Right lobe of liver (tissue), 6 donors: ENCODE measurements at regions not wholly inside any gene's neighbourhood (a gene's known extent, or its start where the extent isn't known, plus 50 kb on each side); places are given as distances from the start of the nearest gene placed in this dataset.
"Not testable (repeated sequence)": the region's sequence is repeated elsewhere in the genome, so short reads cannot be mapped to it uniquely, and the experiment has no call there.

ENCODE experiments used
- ATAC-seq, 4 donors: fragments of 200-7000 bp; cut with Tn5 transposase; one replicate each; pipeline ENCODE4 v1.9.1; 2020; ENCODE audit warnings: mild to moderate bottlenecking in 4 of 4, moderate library complexity in 4 of 4
- DNase-seq, 3 donors: peaks; one replicate each; pipeline ENCODE4 v3.0.0-alpha.2; 2020
- H3K27ac ChIP-seq, 3 donors: fragments of 200-600 bp; one replicate each; pipeline ENCODE4 v1.8.0; 2022
- H3K27me3 ChIP-seq, 2 donors: fragments of 200-600 bp; one replicate each; pipeline ENCODE4 v1.8.0; 2022
- H3K36me3 ChIP-seq, 4 donors: fragments of 200-600 bp; sonication (generic) in 1 of 4; one replicate each; pipeline versions ENCODE4 v1.5.1 to v1.8.0; 2017 to 2022; ENCODE audit warnings: control low read depth in 1 of 4
- H3K4me1 ChIP-seq, 4 donors: fragments of 200-600 bp; sonication (generic) in 1 of 4; one replicate each; pipeline versions ENCODE4 v1.5.1 to v1.8.0; 2017 to 2022; ENCODE audit warnings: control low read depth in 1 of 4
- H3K4me3 ChIP-seq, 3 donors: fragments of 200-600 bp; one replicate each; pipeline ENCODE4 v1.8.0; 2022
- H3K9me3 ChIP-seq, 4 donors: fragments of 200-600 bp; sonication (generic) in 1 of 4; one replicate each; pipeline versions ENCODE4 v1.5.1 to v1.8.0; 2017 to 2022; ENCODE audit warnings: control low read depth in 1 of 4
- CTCF ChIP-seq, 4 donors: fragments of 200-600 bp in 3 of 4; fragments of 450-650 bp in 1 of 4; IDR thresholded peaks; one replicate each; pipeline versions ENCODE4 v1.5.1 to v1.8.0; 2016 to 2022; ENCODE audit warnings: antibody characterized with exemption in 4 of 4, mild to moderate bottlenecking in 2 of 4
- POLR2A ChIP-seq: fragments of 450-650 bp; IDR thresholded peaks from one replicate; pipeline ENCODE4 v1.6.1; 2017; ENCODE audit warnings: antibody characterized with exemption, mild to moderate bottlenecking
- whole genome bisulfite sequencing: methylation state at CpG from one replicate; pipeline ENCODE4 v1.1.6; 2018; ENCODE audit warnings: low coverage, low lambda C conversion rate; ENCODE audit not compliant: insufficient coverage; ENCODE audit errors: missing lambda C conversion rate; 5-methylcytosine and 5-hydroxymethylcytosine counted together
- intact Hi-C, 2 donors: fragments of 100-400 bp; cut with DNase I; formaldehyde crosslinking; loops; one replicate each; pipeline versions ENCODE4 v1.11.2 to v1.14.1; 2022
- donor health status: DM: no; HTN: yes; CAD: no.
- donor health status: DM: no; HTN: no; CAD: no.
- donor health status: DM: no; HTN: no; CAD: no.
- donor health status: DM: no; HTN: yes; CAD: no.
- donor health status: DM: no; HTN: yes; CAD: no.

GRCh38 chr1:73026114-73026513 lies 743.8 kb upstream of the NEGR1 start:
- DNase-seq (no peak), ATAC-seq (no peak)
- TF ChIP-seq POLR2A = no peak
- intact Hi-C loops = no loop called here
- Histone ChIP-seq H3K9me3 (no peaks in the 10 kb centered on the region), H3K27ac (no peak overlapping the region), H3K36me3 (no peaks in the 10 kb centered on the region), H3K27me3 (no peaks in the 10 kb centered on the region), H3K4me1 (no peaks in the 10 kb centered on the region), H3K4me3 (no peak overlapping the region)
- 52% methylated on average over 4 of the region's 4 CpGs for WGBS

- H3K9me3 ChIP-seq = no peaks in the 10 kb centered on the region
Measured at GRCh38 chr1:73009938-73010337, 727.6 kb upstream of the NEGR1 start.

GRCh38 chr1:73009311-73009710 lies 727.0 kb upstream of the NEGR1 start:
- ATAC-seq (no peak), DNase-seq (no peak)
- 41% methylated on average over 1 of the region's 1 CpG for whole genome bisulfite sequencing
- Histone ChIP-seq H3K36me3 (no peaks in the 10 kb centered on the region), H3K4me3 (no peak overlapping the region), H3K9me3 (no peaks in the 10 kb centered on the region), H3K27ac (no peak overlapping the region), H3K4me1 (no peaks in the 10 kb centered on the region), H3K27me3 (no peaks in the 10 kb centered on the region)
- intact Hi-C loops = no loop called here
- TF ChIP-seq POLR2A (no peak), CTCF (IDR thresholded peaks at IDR 0.05) (no peak)

More at GRCh38 chr1:73009938-73010337, 727.6 kb upstream of the NEGR1 start:
- TF ChIP-seq POLR2A = no peak
- TF ChIP-seq CTCF (IDR thresholded peaks at IDR 0.05) = no peak
- H3K4me3 ChIP-seq = no peak overlapping the region
- DNase-seq (no peak), ATAC-seq (no peak)
- H3K36me3 ChIP-seq = no peaks in the 10 kb centered on the region
- H3K4me1 ChIP-seq = no peaks in the 10 kb centered on the region
- 27% methylated on average over 1 of the region's 1 CpG for WGBS
- H3K27me3 ChIP-seq = no peaks in the 10 kb centered on the region
- H3K27ac ChIP-seq = no peak overlapping the region
- intact Hi-C loops = no loop called here

- intact Hi-C loops = no loop called here
Measured at GRCh38 chr1:72997624-72998023, 715.3 kb upstream of the NEGR1 start.

DNA sequence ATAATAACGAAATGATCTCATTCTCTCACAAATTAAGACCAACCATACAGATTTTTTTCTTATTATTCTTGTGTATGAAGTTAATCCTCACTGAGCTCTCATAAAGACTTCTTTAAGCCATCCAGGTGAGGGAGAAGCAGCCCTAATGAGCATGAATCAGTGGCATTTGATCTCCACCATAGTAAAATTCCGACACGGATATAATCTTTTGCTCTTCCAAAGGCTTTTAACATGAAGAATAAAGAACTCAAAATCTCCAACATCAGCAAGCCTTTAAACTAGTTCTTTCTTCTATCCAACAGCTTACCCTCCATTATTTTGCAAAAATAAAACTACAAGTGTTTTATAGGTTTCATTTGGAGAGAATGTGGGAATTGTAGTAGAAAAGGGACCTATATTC lies 714.7 kb upstream of the NEGR1 start:
- Histone ChIP-seq H3K9me3 (no peaks in the 10 kb centered on the region), H3K27me3 (no peaks in the 10 kb centered on the region), H3K4me1 (no peaks in the 10 kb centered on the region), H3K4me3 (no peak overlapping the region), H3K27ac (no peak overlapping the region), H3K36me3 (no peaks in the 10 kb centered on the region)
- intact Hi-C loops = no loop called here
- DNase-seq = no peak
- TF ChIP-seq CTCF (IDR thresholded peaks at IDR 0.05) (no peak), POLR2A (no peak)
- no peak for ATAC-seq
- 38% methylated on average over 3 of the region's 3 CpGs for WGBS

More at GRCh38 chr1:72997624-72998023, 715.3 kb upstream of the NEGR1 start:
- H3K36me3 ChIP-seq = no peaks in the 10 kb centered on the region
- no peaks in the 10 kb centered on the region for H3K27me3 ChIP-seq
- H3K4me3 ChIP-seq = no peak overlapping the region
- H3K9me3 ChIP-seq = no peaks in the 10 kb centered on the region
- 52% methylated on average over 4 of the region's 4 CpGs for WGBS
- H3K27ac ChIP-seq = no peak overlapping the region
- no peaks in the 10 kb centered on the region for H3K4me1 ChIP-seq
- ATAC-seq (no peak), DNase-seq (no peak)
- no peak for TF ChIP-seq POLR2A
- no peak for TF ChIP-seq CTCF (IDR thresholded peaks at IDR 0.05)

DNA sequence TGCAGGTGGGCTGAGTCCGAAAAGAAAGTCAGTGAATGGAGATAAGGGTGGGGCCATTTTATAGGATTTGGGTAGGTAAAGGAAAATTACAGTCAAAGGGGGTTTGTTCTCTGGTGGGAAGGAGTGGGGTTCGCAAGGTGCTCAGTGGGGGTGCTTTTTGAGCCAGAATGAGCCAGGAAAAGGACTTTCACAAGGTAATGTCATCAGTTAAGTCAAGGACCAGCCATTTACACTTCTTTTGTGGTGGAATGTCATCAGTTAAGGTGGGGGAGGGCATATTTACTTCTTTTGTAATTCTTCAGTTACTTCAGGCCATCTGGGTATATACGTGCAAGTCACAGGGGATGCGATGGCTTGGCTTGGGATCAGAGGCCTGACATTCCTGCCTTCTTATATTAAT lies 705.5 kb upstream of the NEGR1 start:
- ATAC-seq, intact Hi-C loops: not testable (repeated sequence)
- WGBS = 56% methylated on average over 4 of the region's 4 CpGs

More for the DNA sequence above, 705.5 kb upstream of the NEGR1 start:
- H3K9me3 ChIP-seq, H3K27me3 ChIP-seq, H3K4me1 ChIP-seq, DNase-seq, H3K4me3 ChIP-seq, H3K36me3 ChIP-seq, H3K27ac ChIP-seq: not testable (repeated sequence)
